Skeletal muscle tissue (tissue), 3 donors: ENCODE measurements at regions not wholly inside any gene's neighbourhood (a gene's known extent, or its start where the extent isn't known, plus 50 kb on each side); places are given as distances from the start of the nearest gene placed in this dataset.

Source experiments
- H3K27ac ChIP-seq: one replicate; pipeline ENCODE4 v1.7.0; 2013; ENCODE audit warnings: mild to moderate bottlenecking, low read depth, low read length, inconsistent platforms
- H3K27me3 ChIP-seq, 3 donors: one replicate each; pipeline ENCODE4 v1.7.0; 2013; ENCODE audit warnings: low read length in 3 of 3; ENCODE audit not compliant: control insufficient read depth in 3 of 3, insufficient read depth in 3 of 3
- H3K36me3 ChIP-seq, 3 donors: one replicate each; pipeline ENCODE4 v1.7.0; 2013; ENCODE audit warnings: low read length in 3 of 3; ENCODE audit not compliant: control insufficient read depth in 3 of 3, insufficient read depth in 3 of 3
- H3K4me1 ChIP-seq, 3 donors: one replicate each; pipeline ENCODE4 v1.7.0; 2013; ENCODE audit warnings: low read length in 3 of 3, mild to moderate bottlenecking in 3 of 3; ENCODE audit not compliant: control insufficient read depth in 3 of 3, insufficient read depth in 3 of 3
- H3K4me3 ChIP-seq, 3 donors: one replicate each; pipeline ENCODE4 v1.7.0; 2013; ENCODE audit warnings: low read length in 3 of 3
- H3K9ac ChIP-seq, 3 donors: one replicate each; pipeline ENCODE4 v1.7.0; 2013; ENCODE audit warnings: low read length in 3 of 3, mild to moderate bottlenecking in 3 of 3, moderate library complexity in 2 of 3, low read depth in 1 of 3
- H3K9me3 ChIP-seq, 3 donors: one replicate each; pipeline ENCODE4 v1.7.0; 2013; ENCODE audit warnings: low read length in 3 of 3; ENCODE audit not compliant: control insufficient read depth in 3 of 3
- donor health status: Osteomylitis.

GRCh38 chr14:42664190-42664589 is 1057.5 kb downstream of the LRFN5 start:
- Histone ChIP-seq H3K9ac (no peak overlapping the region), H3K27ac (no peak overlapping the region), H3K4me1 (no peaks in the 10 kb centered on the region), H3K27me3 (no peaks in the 10 kb centered on the region), H3K4me3 (no peak overlapping the region), H3K36me3 (no peaks in the 10 kb centered on the region), H3K9me3 (no peaks in the 10 kb centered on the region)

- no peaks in the 10 kb centered on the region for H3K9me3 ChIP-seq
- H3K27me3 ChIP-seq, result no peaks in the 10 kb centered on the region
- H3K4me3 ChIP-seq, result no peak overlapping the region
- H3K9ac ChIP-seq, result no peak overlapping the region
- no peaks in the 10 kb centered on the region for H3K36me3 ChIP-seq
- no peak overlapping the region for H3K27ac ChIP-seq
- no peaks in the 10 kb centered on the region for H3K4me1 ChIP-seq
Observed at GRCh38 chr14:42654707-42655106, 1048.0 kb downstream of the LRFN5 start.

- no peaks in the 10 kb centered on the region for H3K4me1 ChIP-seq
- no peaks in the 10 kb centered on the region for H3K27me3 ChIP-seq
- no peak overlapping the region for H3K4me3 ChIP-seq
- H3K9ac ChIP-seq, result no peak overlapping the region
- no peaks in the 10 kb centered on the region for H3K9me3 ChIP-seq
- no peak overlapping the region for H3K27ac ChIP-seq
- H3K36me3 ChIP-seq, result no peaks in the 10 kb centered on the region
Observed at GRCh38 chr14:42642787-42643186, 1036.1 kb downstream of the LRFN5 start.

DNA sequence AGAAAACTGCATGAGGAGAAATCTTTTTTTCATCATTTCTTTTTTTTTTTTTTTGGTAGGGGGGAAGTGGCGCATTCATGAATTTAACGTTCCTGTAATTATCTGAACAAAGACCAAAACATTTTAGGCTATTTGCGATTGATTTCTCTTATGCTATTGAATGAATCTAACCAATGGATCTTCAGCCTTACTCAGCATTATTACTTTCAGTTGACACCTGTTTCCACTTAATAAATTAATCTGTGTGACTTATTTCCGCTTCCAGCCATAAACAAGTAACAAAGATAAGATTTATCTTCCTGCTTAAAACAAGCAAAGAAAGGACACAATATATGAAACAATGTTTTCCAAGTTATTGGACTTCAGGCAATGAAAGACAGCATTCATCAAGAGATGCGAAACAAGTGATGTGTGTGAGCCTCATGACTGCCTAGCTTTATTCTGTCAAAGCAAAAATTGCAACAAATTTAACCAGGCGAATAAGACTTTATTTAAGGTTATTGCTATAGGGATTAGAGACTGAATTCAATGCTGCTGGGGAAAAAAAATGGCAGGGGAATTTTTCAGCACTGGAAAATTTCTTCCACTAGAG is 1026.9 kb downstream of the LRFN5 start:
- Histone ChIP-seq H3K4me3 (no peak overlapping the region), H3K27me3 (no peaks in the 10 kb centered on the region), H3K9ac (no peak overlapping the region), H3K9me3 (no peaks in the 10 kb centered on the region), H3K27ac (no peak overlapping the region), H3K36me3 (no peaks in the 10 kb centered on the region), H3K4me1 (no peaks in the 10 kb centered on the region)

DNA sequence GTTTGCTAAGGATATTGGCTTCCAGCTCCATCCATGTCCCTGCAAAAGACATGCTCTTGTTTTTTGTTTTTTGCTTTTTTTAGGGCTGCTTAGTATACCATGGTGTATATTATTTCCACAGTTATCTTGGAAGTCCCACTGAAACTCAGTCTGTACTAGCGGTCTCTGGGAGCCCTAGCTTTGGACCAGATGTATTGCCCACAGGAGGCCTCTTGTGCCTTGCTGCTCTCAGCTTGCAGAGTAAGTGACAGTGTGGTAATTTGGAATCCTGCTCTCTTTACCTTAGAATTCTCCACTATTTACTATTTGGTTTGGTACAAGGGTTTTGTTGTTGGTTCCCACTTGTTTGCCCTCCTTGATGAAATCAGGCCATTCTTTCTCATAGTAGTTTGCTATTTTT is 1022.9 kb downstream of the LRFN5 start:
- H3K27ac ChIP-seq, result no peak overlapping the region
- H3K4me1 ChIP-seq, result no peaks in the 10 kb centered on the region
- no peaks in the 10 kb centered on the region for H3K9me3 ChIP-seq
- no peaks in the 10 kb centered on the region for H3K36me3 ChIP-seq
- no peak overlapping the region for H3K4me3 ChIP-seq
- H3K27me3 ChIP-seq, result no peaks in the 10 kb centered on the region
- no peak overlapping the region for H3K9ac ChIP-seq

- Histone ChIP-seq H3K27me3 (no peaks in the 10 kb centered on the region), H3K9ac (no peak overlapping the region), H3K36me3 (no peaks in the 10 kb centered on the region), H3K9me3 (no peaks in the 10 kb centered on the region), H3K4me3 (no peak overlapping the region), H3K4me1 (no peaks in the 10 kb centered on the region), H3K27ac (no peak overlapping the region)
Observed at GRCh38 chr14:42628602-42629001, 1021.9 kb downstream of the LRFN5 start.

DNA sequence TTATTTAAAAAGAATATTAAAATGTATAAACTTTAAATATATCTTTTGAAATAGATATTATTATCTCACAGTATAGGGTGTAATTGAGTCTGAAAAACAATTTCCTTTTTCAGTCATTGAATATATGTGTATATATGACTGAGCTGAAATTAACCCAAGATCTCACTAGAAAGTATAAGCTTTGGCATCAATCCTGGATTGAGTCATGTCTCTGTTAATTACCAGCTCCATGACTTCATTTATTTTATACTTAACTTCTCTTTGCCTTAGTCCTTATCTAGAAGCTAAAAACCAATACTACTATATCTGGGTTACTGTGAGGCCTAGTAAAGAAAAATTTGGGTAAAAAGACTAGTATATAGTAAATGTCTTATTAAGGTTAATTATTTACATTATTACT is 1020.3 kb downstream of the LRFN5 start:
- Histone ChIP-seq H3K4me3 (no peak overlapping the region), H3K9me3 (no peaks in the 10 kb centered on the region), H3K4me1 (no peaks in the 10 kb centered on the region), H3K27ac (no peak overlapping the region), H3K36me3 (no peaks in the 10 kb centered on the region), H3K27me3 (no peaks in the 10 kb centered on the region), H3K9ac (no peak overlapping the region)

DNA sequence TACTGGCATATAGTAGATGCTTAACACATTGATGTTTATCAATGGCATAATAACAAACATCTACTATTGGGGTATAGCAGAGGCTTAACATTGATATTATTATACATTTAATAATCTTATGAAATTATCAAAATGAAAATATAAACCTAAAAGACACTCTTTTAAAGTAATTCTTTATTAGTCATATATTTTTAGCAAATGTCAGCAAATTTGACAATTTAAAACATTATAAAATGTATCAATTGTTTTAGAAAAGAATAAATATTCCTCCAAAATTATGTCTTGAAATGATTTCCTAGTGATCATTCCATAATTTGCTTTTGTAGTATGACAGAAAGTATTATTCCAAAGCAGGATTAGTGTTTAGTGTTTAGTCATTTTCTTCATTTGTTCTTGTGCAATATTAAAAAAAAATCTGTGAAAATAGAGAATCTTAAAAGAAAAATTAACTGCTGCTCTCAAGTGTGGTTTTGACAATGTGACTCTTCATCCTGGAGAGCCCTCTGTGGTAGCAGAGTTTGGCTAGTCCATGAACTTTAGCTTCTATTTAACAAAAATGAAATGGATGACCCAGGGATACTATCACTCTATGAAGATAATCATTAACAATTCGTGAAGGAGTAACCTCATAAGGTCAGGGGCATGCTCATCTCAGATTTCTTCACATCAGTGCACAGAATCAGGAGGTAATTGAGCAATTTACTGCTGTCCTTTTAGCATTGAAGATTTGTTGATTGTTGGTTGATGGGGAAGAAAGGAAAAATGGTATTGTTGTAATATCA is 1018.5 kb downstream of the LRFN5 start:
- H3K4me3 ChIP-seq, result no peak overlapping the region
- no peak overlapping the region for H3K27ac ChIP-seq
- no peak overlapping the region for H3K9ac ChIP-seq
- no peaks in the 10 kb centered on the region for H3K4me1 ChIP-seq
- H3K9me3 ChIP-seq, result no peaks in the 10 kb centered on the region
- no peaks in the 10 kb centered on the region for H3K27me3 ChIP-seq
- no peaks in the 10 kb centered on the region for H3K36me3 ChIP-seq

GRCh38 chr14:42617005-42617404 is 1010.3 kb downstream of the LRFN5 start:
- Histone ChIP-seq H3K27me3 (no peaks in the 10 kb centered on the region), H3K4me3 (no peak overlapping the region), H3K9me3 (no peaks in the 10 kb centered on the region), H3K27ac (no peak overlapping the region), H3K36me3 (no peaks in the 10 kb centered on the region), H3K4me1 (no peaks in the 10 kb centered on the region), H3K9ac (no peak overlapping the region)

- no peaks in the 10 kb centered on the region for H3K36me3 ChIP-seq
- no peaks in the 10 kb centered on the region for H3K9me3 ChIP-seq
- H3K4me1 ChIP-seq, result no peaks in the 10 kb centered on the region
- H3K4me3 ChIP-seq, result no peak overlapping the region
- no peak overlapping the region for H3K27ac ChIP-seq
- no peaks in the 10 kb centered on the region for H3K27me3 ChIP-seq
- no peak overlapping the region for H3K9ac ChIP-seq
Observed at GRCh38 chr14:42606839-42607238, 1000.2 kb downstream of the LRFN5 start.
